Neuronal stem cell (in vitro differentiated cells): ENCODE measurements at regions not wholly inside any gene's neighbourhood (a gene's known extent, or its start where the extent isn't known, plus 50 kb on each side); places are given as distances from the start of the nearest gene placed in this dataset.

Source experiments
- DNase-seq: peaks from one replicate; pipeline ENCODE4 v3.0.0-alpha.2; 2013; ENCODE audit warnings: low spot score
- H2AFZ ChIP-seq: one replicate; pipeline ENCODE4 v1.6.1; 2013; ENCODE audit warnings: mild to moderate bottlenecking, low read length, inconsistent platforms
- H2AK5ac ChIP-seq: 2 replicates; pipeline ENCODE4 v1.6.1; 2013; ENCODE audit warnings: low read depth, mild to moderate bottlenecking, inconsistent platforms, low read length, moderate library complexity, mixed read lengths
- H2BK120ac ChIP-seq: 2 replicates; pipeline ENCODE4 v1.6.1; 2013; ENCODE audit warnings: low read depth, mild to moderate bottlenecking, inconsistent platforms, low read length, moderate library complexity, mixed read lengths
- H2BK12ac ChIP-seq: one replicate; pipeline ENCODE4 v1.6.1; 2013; ENCODE audit warnings: low read length, inconsistent platforms
- H2BK15ac ChIP-seq: 2 replicates; pipeline ENCODE4 v1.6.1; 2013; ENCODE audit warnings: mild to moderate bottlenecking, low read length, inconsistent platforms, mixed read lengths
- H2BK5ac ChIP-seq: one replicate; pipeline ENCODE4 v1.6.1; 2013; ENCODE audit warnings: inconsistent platforms, mild to moderate bottlenecking, low read length, moderate library complexity
- H3K14ac ChIP-seq: one replicate; pipeline ENCODE4 v1.6.1; 2013; ENCODE audit warnings: low read length, inconsistent platforms
- H3K18ac ChIP-seq: 2 replicates; pipeline ENCODE4 v1.6.1; 2013; ENCODE audit warnings: low read length, inconsistent platforms
- H3K23ac ChIP-seq: 2 replicates; pipeline ENCODE4 v1.6.1; 2013; ENCODE audit warnings: low read depth, mild to moderate bottlenecking, mixed read lengths, low read length, inconsistent platforms; ENCODE audit not compliant: poor library complexity
- H3K27ac ChIP-seq: replicated peaks from 3 replicates; pipeline ENCODE4 v1.5.1; 2013; ENCODE audit warnings: low read length, inconsistent platforms
- H3K27me3 ChIP-seq, 3 experiments: 2 replicates each; pipeline ENCODE4 v1.6.1; 2013; ENCODE audit warnings: low read length in 3 of 3, mild to moderate bottlenecking in 2 of 3, inconsistent platforms in 1 of 3, low read depth in 1 of 3, mixed read lengths in 1 of 3, moderate library complexity in 1 of 3; ENCODE audit not compliant: control insufficient read depth in 3 of 3, insufficient read depth in 3 of 3
- H3K36me3 ChIP-seq, 2 donors: replicated peaks in 1 of 2; 2 replicates each; pipeline ENCODE4 v1.6.1; 2013; ENCODE audit warnings: low read length in 2 of 2; ENCODE audit not compliant: control insufficient read depth in 2 of 2, insufficient read depth in 2 of 2
- H3K4ac ChIP-seq: 2 replicates; pipeline ENCODE4 v1.6.1; 2013; ENCODE audit warnings: inconsistent platforms, mild to moderate bottlenecking, low read length, moderate library complexity
- H3K4me1 ChIP-seq, 2 donors: 1 replicate in 1 of 2; 2 replicates in 1 of 2; pipeline ENCODE4 v1.6.1; 2013; ENCODE audit warnings: low read length in 2 of 2, low read depth in 1 of 2; ENCODE audit not compliant: control insufficient read depth in 2 of 2, insufficient read depth in 1 of 2
- H3K4me2 ChIP-seq: one replicate; pipeline ENCODE4 v1.6.1; 2013; ENCODE audit warnings: mild to moderate bottlenecking, low read length, inconsistent platforms; ENCODE audit not compliant: insufficient read depth, poor library complexity, severe bottlenecking
- H3K4me3 ChIP-seq, 2 donors: 2 replicates each; pipeline ENCODE4 v1.5.1; 2013; ENCODE audit warnings: low read length in 2 of 2, mild to moderate bottlenecking in 2 of 2, inconsistent platforms in 1 of 2, moderate library complexity in 1 of 2
- H3K79me1 ChIP-seq: one replicate; pipeline ENCODE4 v1.6.1; 2013; ENCODE audit warnings: low read depth, mild to moderate bottlenecking, inconsistent platforms, low read length, moderate library complexity
- H3K9ac ChIP-seq: one replicate; pipeline ENCODE4 v1.6.1; 2013; ENCODE audit warnings: mild to moderate bottlenecking, low read depth, low read length, inconsistent platforms; ENCODE audit not compliant: poor library complexity
- H3K9me3 ChIP-seq, 2 donors: replicated peaks in 1 of 2; 2 replicates each; pipeline versions ENCODE3 to v1.6.1; 2013; ENCODE audit warnings: low read length in 2 of 2, mild to moderate bottlenecking in 2 of 2, inconsistent platforms in 1 of 2, low read depth in 1 of 2, mixed read lengths in 1 of 2, moderate library complexity in 1 of 2; ENCODE audit not compliant: control insufficient read depth in 2 of 2, insufficient read depth in 1 of 2
- H4K8ac ChIP-seq: one replicate; pipeline ENCODE4 v1.6.1; 2013; ENCODE audit warnings: low read depth, mild to moderate bottlenecking, inconsistent platforms, low read length, moderate library complexity
- H4K91ac ChIP-seq: one replicate; pipeline ENCODE4 v1.6.1; 2013; ENCODE audit warnings: low read length, low read depth, mild to moderate bottlenecking, inconsistent platforms; ENCODE audit not compliant: poor library complexity
- WGBS, 2 donors: extraction: QIAGEN DNeasy Blood & Tissue Kit; methylation state at CpG; one replicate each; pipeline ENCODE4 v1.1.7; 2013; ENCODE audit warnings: missing lambda C conversion rate in 2 of 2, mixed read lengths in 1 of 2; ENCODE audit not compliant: insufficient read length in 2 of 2, insufficient replicate concordance in 1 of 2; ENCODE audit errors: extremely low coverage in 2 of 2; 5-methylcytosine and 5-hydroxymethylcytosine counted together

GRCh38 chr5:29296548-29296947 is 1896.9 kb upstream of the CDH6 start:
- H3K4me3 ChIP-seq = no peak overlapping the region
- no peaks in the 10 kb centered on the region for H3K4me1 ChIP-seq
- H3K9me3 ChIP-seq = peaks cover 0 to 1% of the 10 kb centered on the region in 2 donors
- no peak overlapping the region for H2BK120ac ChIP-seq
- H3K4me2 ChIP-seq = no peak overlapping the region
- H2AK5ac ChIP-seq = no peak overlapping the region
- no peaks in the 10 kb centered on the region for H3K79me1 ChIP-seq
- H3K23ac ChIP-seq = no peak overlapping the region
- DNase-seq = no peak
- no peak overlapping the region for H2BK5ac ChIP-seq
- WGBS, 2 donors = no CpG with 5 or more reads among the region's 21 CpGs
- H3K18ac ChIP-seq = no peak overlapping the region
- H3K14ac ChIP-seq = peak overlapping the region; percentile 82
- H2BK12ac ChIP-seq = no peak overlapping the region
- H3K36me3 ChIP-seq = no peaks in the 10 kb centered on the region
- H4K91ac ChIP-seq = no peak overlapping the region
- no peak overlapping the region for H2AFZ ChIP-seq
- H2BK15ac ChIP-seq = no peak overlapping the region
- H4K8ac ChIP-seq = no peak overlapping the region
- H3K9ac ChIP-seq = no peak overlapping the region
- H3K4ac ChIP-seq = no peak overlapping the region
- no peak overlapping the region for H3K27ac ChIP-seq
- no peaks in the 10 kb centered on the region for H3K27me3 ChIP-seq

GRCh38 chr5:29277642-29278041 is 1915.8 kb upstream of the CDH6 start:
- Histone ChIP-seq H3K27me3 (no peaks in the 10 kb centered on the region), H2BK12ac (no peak overlapping the region), H3K23ac (no peak overlapping the region), H4K8ac (no peak overlapping the region), H3K14ac (no peak overlapping the region), H3K4me2 (no peak overlapping the region), H3K79me1 (no peaks in the 10 kb centered on the region), H3K36me3 (no peaks in the 10 kb centered on the region), H3K9ac (no peak overlapping the region), H3K27ac (no peak overlapping the region), H4K91ac (no peak overlapping the region), H3K4ac (no peak overlapping the region), H3K18ac (no peak overlapping the region), H3K4me3 (no peak overlapping the region), H2AFZ (no peak overlapping the region), H2AK5ac (no peak overlapping the region), H2BK15ac (no peak overlapping the region), H2BK120ac (no peak overlapping the region), H2BK5ac (no peak overlapping the region), H3K9me3 (no peaks in the 10 kb centered on the region), H3K4me1 (no peaks in the 10 kb centered on the region)
- no CpG with 5 or more reads among the region's 2 CpGs for WGBS, 2 donors
- DNase-seq = no peak

GRCh38 chr5:29276371-29276770 is 1917.1 kb upstream of the CDH6 start:
- H4K8ac ChIP-seq = no peak overlapping the region
- H2BK120ac ChIP-seq = no peak overlapping the region
- no peak overlapping the region for H3K27ac ChIP-seq
- no peaks in the 10 kb centered on the region for H3K9me3 ChIP-seq
- H2AK5ac ChIP-seq = no peak overlapping the region
- no peak overlapping the region for H3K9ac ChIP-seq
- H3K4me1 ChIP-seq = no peaks in the 10 kb centered on the region
- no peak overlapping the region for H4K91ac ChIP-seq
- H2BK15ac ChIP-seq = no peak overlapping the region
- no peak overlapping the region for H3K4ac ChIP-seq
- H2BK12ac ChIP-seq = no peak overlapping the region
- H3K23ac ChIP-seq = no peak overlapping the region
- WGBS, 2 donors = no CpG with 5 or more reads among the region's 1 CpG
- no peak overlapping the region for H3K18ac ChIP-seq
- no peaks in the 10 kb centered on the region for H3K79me1 ChIP-seq
- no peak overlapping the region for H3K4me3 ChIP-seq
- H2AFZ ChIP-seq = no peak overlapping the region
- H3K14ac ChIP-seq = no peak overlapping the region
- no peak overlapping the region for H2BK5ac ChIP-seq
- no peak for DNase-seq
- no peak overlapping the region for H3K4me2 ChIP-seq
- no peaks in the 10 kb centered on the region for H3K27me3 ChIP-seq
- H3K36me3 ChIP-seq = no peaks in the 10 kb centered on the region

GRCh38 chr5:29263915-29264351 is 1929.6 kb upstream of the CDH6 start:
- Histone ChIP-seq H3K23ac (no peak overlapping the region), H4K8ac (no peak overlapping the region), H3K27ac (no peak overlapping the region), H2BK12ac (no peak overlapping the region), H3K27me3 (no peaks in the 10 kb centered on the region), H2AK5ac (no peak overlapping the region), H3K9me3 (no peaks in the 10 kb centered on the region), H4K91ac (no peak overlapping the region), H3K4me1 (no peaks in the 10 kb centered on the region), H2BK5ac (no peak overlapping the region), H3K9ac (no peak overlapping the region), H2AFZ (no peak overlapping the region), H3K18ac (no peak overlapping the region), H3K4ac (no peak overlapping the region), H3K79me1 (no peaks in the 10 kb centered on the region), H3K4me3 (no peak overlapping the region), H2BK120ac (no peak overlapping the region), H3K4me2 (no peak overlapping the region), H3K36me3 (no peaks in the 10 kb centered on the region), H3K14ac (no peak overlapping the region), H2BK15ac (no peak overlapping the region)
- DNase-seq = no peak
- no CpG with 5 or more reads among the region's 4 CpGs for WGBS, 2 donors
